GM23338 (cell line): ENCODE measurements at regions not wholly inside any gene's neighbourhood (a gene's known extent, or its start where the extent isn't known, plus 50 kb on each side); places are given as distances from the start of the nearest gene placed in this dataset.

Experiments
- CREB1 ChIP-seq: fragments of 250-450 bp; sonication (Bioruptor Pico); IDR thresholded peaks from 2 replicates; pipeline ENCODE4 v1.5.0; 2020; ENCODE audit warnings: low read depth, mild to moderate bottlenecking, moderate library complexity
- CTCF ChIP-seq, 2 experiments: fragments of 200-600 bp in 1 of 2; sonication (generic) in 1 of 2; conservative IDR thresholded peaks; 2 replicates each; pipeline versions ENCODE4 v1.5.1 to v1.6.1; 2016 to 2017; ENCODE audit warnings: antibody characterized with exemption in 2 of 2, low read depth in 2 of 2, mild to moderate bottlenecking in 2 of 2, moderate library complexity in 1 of 2
- EZH2 ChIP-seq: fragments of 200-600 bp; sonication (generic); IDR thresholded peaks from one replicate; pipeline ENCODE4 v1.8.0; 2017; ENCODE audit warnings: antibody characterized with exemption, mild to moderate bottlenecking, low read depth; ENCODE audit not compliant: unreplicated experiment
- EZH2phosphoT487 ChIP-seq: fragments of 200-600 bp; sonication (generic); IDR thresholded peaks from one replicate; pipeline ENCODE4 v1.8.1; 2018; ENCODE audit warnings: antibody characterized with exemption; ENCODE audit not compliant: unreplicated experiment
- NANOG ChIP-seq: IDR thresholded peaks from 2 replicates; pipeline ENCODE4 v1.6.1; 2016; ENCODE audit warnings: antibody characterized with exemption, borderline replicate concordance
- POLR2AphosphoS5 ChIP-seq: IDR thresholded peaks from 2 replicates; pipeline ENCODE4 v1.6.1; 2016; ENCODE audit warnings: antibody characterized with exemption, low read depth
- STAT1 ChIP-seq: IDR thresholded peaks from one replicate; pipeline ENCODE4 v1.6.1; 2016; ENCODE audit warnings: antibody characterized with exemption; ENCODE audit not compliant: unreplicated experiment
- ZNF331 ChIP-seq: fragments of 250-450 bp; sonication (Bioruptor Pico); IDR thresholded peaks from 2 replicates; pipeline ENCODE4 v1.5.0; 2020; ENCODE audit warnings: low read depth, mild to moderate bottlenecking, moderate library complexity
- TF ChIP-seq, protein P1 (sequence below): IDR thresholded peaks from one replicate; pipeline ENCODE4 v1.6.1; 2018; ENCODE audit warnings: antibody characterized with exemption; ENCODE audit not compliant: unreplicated experiment
- TF ChIP-seq, protein P2 (sequence below): fragments of 250-450 bp; sonication (Bioruptor Pico); IDR thresholded peaks from 2 replicates; pipeline ENCODE4 v1.5.0; 2020; ENCODE audit warnings: mild to moderate bottlenecking, moderate library complexity

DNA sequence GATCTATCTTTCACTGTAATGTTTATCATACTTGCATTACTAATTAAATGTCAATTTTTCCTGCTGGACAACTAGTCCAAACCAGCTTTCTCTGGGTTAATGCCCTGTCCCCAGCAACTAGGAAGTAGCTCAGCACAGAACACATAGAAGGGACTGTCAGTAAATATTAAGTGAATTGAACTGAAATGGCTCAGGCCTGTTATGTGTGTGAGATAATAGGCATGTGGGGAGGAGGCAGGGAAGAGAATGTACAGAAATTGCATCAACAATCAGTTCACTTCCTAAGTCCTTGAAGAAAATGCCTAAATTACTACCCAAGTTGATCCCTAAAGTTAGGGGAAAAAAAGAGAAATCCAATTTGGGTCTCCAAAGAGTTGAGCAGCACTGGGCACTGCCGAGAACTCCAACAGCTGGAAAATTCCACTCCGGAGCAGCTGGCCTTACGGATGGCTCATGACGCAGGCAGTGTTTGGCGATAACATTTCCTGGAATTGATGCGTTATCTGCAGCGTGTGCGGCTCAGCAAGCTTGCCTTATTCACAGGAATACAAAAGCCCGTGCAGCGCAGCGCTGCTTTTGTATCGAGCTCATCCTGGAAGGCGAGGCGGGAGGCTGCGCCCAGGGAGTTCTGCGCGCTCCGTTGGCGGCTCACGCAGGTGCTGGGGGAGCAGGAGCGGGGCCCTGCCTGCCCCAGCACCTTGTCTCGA is 297.3 kb upstream of the LCORL start:
- no peak for TF ChIP-seq CTCF (conservative IDR thresholded peaks at IDR 0.05; ENCODE audit: low read depth in 2 of 2)
- TF ChIP-seq EZH2, result no peak
- TF ChIP-seq, protein P1, sequence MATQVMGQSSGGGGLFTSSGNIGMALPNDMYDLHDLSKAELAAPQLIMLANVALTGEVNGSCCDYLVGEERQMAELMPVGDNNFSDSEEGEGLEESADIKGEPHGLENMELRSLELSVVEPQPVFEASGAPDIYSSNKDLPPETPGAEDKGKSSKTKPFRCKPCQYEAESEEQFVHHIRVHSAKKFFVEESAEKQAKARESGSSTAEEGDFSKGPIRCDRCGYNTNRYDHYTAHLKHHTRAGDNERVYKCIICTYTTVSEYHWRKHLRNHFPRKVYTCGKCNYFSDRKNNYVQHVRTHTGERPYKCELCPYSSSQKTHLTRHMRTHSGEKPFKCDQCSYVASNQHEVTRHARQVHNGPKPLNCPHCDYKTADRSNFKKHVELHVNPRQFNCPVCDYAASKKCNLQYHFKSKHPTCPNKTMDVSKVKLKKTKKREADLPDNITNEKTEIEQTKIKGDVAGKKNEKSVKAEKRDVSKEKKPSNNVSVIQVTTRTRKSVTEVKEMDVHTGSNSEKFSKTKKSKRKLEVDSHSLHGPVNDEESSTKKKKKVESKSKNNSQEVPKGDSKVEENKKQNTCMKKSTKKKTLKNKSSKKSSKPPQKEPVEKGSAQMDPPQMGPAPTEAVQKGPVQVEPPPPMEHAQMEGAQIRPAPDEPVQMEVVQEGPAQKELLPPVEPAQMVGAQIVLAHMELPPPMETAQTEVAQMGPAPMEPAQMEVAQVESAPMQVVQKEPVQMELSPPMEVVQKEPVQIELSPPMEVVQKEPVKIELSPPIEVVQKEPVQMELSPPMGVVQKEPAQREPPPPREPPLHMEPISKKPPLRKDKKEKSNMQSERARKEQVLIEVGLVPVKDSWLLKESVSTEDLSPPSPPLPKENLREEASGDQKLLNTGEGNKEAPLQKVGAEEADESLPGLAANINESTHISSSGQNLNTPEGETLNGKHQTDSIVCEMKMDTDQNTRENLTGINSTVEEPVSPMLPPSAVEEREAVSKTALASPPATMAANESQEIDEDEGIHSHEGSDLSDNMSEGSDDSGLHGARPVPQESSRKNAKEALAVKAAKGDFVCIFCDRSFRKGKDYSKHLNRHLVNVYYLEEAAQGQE, result no peak
- TF ChIP-seq POLR2AphosphoS5, result no peak
- no peak for TF ChIP-seq ZNF331 (CRISPR knock-in tag)
- no peak for TF ChIP-seq EZH2phosphoT487
- TF ChIP-seq NANOG, result no peak
- TF ChIP-seq, protein P2, sequence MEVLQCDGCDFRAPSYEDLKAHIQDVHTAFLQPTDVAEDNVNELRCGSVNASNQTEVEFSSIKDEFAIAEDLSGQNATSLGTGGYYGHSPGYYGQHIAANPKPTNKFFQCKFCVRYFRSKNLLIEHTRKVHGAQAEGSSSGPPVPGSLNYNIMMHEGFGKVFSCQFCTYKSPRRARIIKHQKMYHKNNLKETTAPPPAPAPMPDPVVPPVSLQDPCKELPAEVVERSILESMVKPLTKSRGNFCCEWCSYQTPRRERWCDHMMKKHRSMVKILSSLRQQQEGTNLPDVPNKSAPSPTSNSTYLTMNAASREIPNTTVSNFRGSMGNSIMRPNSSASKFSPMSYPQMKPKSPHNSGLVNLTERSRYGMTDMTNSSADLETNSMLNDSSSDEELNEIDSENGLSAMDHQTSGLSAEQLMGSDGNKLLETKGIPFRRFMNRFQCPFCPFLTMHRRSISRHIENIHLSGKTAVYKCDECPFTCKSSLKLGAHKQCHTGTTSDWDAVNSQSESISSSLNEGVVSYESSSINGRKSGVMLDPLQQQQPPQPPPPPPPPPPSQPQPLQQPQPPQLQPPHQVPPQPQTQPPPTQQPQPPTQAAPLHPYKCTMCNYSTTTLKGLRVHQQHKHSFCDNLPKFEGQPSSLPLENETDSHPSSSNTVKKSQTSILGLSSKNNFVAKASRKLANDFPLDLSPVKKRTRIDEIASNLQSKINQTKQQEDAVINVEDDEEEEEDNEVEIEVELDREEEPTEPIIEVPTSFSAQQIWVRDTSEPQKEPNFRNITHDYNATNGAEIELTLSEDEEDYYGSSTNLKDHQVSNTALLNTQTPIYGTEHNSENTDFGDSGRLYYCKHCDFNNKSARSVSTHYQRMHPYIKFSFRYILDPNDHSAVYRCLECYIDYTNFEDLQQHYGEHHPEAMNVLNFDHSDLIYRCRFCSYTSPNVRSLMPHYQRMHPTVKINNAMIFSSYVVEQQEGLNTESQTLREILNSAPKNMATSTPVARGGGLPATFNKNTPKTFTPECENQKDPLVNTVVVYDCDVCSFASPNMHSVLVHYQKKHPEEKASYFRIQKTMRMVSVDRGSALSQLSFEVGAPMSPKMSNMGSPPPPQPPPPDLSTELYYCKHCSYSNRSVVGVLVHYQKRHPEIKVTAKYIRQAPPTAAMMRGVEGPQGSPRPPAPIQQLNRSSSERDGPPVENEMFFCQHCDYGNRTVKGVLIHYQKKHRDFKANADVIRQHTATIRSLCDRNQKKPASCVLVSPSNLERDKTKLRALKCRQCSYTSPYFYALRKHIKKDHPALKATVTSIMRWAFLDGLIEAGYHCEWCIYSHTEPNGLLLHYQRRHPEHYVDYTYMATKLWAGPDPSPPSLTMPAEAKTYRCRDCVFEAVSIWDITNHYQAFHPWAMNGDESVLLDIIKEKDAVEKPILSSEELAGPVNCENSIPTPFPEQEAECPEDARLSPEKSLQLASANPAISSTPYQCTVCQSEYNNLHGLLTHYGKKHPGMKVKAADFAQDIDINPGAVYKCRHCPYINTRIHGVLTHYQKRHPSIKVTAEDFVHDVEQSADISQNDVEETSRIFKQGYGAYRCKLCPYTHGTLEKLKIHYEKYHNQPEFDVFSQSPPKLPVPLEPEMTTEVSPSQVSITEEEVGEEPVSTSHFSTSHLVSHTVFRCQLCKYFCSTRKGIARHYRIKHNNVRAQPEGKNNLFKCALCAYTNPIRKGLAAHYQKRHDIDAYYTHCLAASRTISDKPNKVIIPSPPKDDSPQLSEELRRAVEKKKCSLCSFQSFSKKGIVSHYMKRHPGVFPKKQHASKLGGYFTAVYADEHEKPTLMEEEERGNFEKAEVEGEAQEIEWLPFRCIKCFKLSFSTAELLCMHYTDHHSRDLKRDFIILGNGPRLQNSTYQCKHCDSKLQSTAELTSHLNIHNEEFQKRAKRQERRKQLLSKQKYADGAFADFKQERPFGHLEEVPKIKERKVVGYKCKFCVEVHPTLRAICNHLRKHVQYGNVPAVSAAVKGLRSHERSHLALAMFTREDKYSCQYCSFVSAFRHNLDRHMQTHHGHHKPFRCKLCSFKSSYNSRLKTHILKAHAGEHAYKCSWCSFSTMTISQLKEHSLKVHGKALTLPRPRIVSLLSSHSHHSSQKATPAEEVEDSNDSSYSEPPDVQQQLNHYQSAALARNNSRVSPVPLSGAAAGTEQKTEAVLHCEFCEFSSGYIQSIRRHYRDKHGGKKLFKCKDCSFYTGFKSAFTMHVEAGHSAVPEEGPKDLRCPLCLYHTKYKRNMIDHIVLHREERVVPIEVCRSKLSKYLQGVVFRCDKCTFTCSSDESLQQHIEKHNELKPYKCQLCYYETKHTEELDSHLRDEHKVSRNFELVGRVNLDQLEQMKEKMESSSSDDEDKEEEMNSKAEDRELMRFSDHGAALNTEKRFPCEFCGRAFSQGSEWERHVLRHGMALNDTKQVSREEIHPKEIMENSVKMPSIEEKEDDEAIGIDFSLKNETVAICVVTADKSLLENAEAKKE (CRISPR knock-in tag), result no peak
- no peak for TF ChIP-seq STAT1
- no peak for TF ChIP-seq CREB1 (CRISPR knock-in tag)
